AG04450 (cell line): ENCODE measurements at regions not wholly inside any gene's neighbourhood (a gene's known extent, or its start where the extent isn't known, plus 50 kb on each side); places are given as distances from the start of the nearest gene placed in this dataset.
A peak's percentile ranks its signal among the peaks of the same experiment; 100 is the strongest.

ENCODE experiments used
- CTCF ChIA-PET: fragments of 300-600, 350-600 bp; formaldehyde crosslinking; extraction: SDS; loops from one replicate; lab custom pipeline; 2022; ENCODE audit warnings: antibody characterized with exemption, inconsistent platforms; lab: Charles Lee
- POLR2A ChIA-PET: fragments of 350-600 bp; formaldehyde crosslinking; extraction: SDS; loops from one replicate; lab custom pipeline; 2021; ENCODE audit warnings: antibody characterized with exemption, inconsistent platforms; lab: Yijun Ruan, JAX
- DNase-seq: peaks from one replicate; pipeline ENCODE4 v3.0.0-alpha.2; 2011; ENCODE audit warnings: low read depth, low spot score
- H3K27ac ChIP-seq: one replicate; pipeline ENCODE4 v1.5.1; 2012; ENCODE audit warnings: low read depth, low read length, control low read depth
- H3K27me3 ChIP-seq: one replicate; pipeline ENCODE4 v1.6.0; 2012; ENCODE audit warnings: low read length; ENCODE audit not compliant: control insufficient read depth, insufficient read depth
- H3K4me3 ChIP-seq: 2 replicates; pipeline ENCODE4 v1.5.1; 2011; ENCODE audit warnings: mild to moderate bottlenecking, low read depth, low read length, control low read depth
- H3K9me3 ChIP-seq: 2 replicates; pipeline ENCODE4 v1.5.1; 2012; ENCODE audit warnings: low read length; ENCODE audit not compliant: control insufficient read depth, insufficient read depth
- CTCF ChIP-seq: IDR thresholded peaks from 2 replicates; pipeline ENCODE4 v1.5.1; 2011; ENCODE audit warnings: low read depth, low read length, control low read depth, inconsistent platforms

GRCh38 chr1:200306944-200307754, 102.7 kb downstream of the ZNF281 start:
- DNase-seq, result no peak
- ChIA-PET POLR2A (interaction anchor here (0.6 kb wide), 1 partner anchor 86 kb away, joined by 3 read pairs; no protein-coding TSS in a partner anchor), CTCF (interaction anchor here (0.5 to 3.7 kb wide), 47 partner anchors 8 to 622 kb away, joined by 3 to 35 read pairs (median 4); no protein-coding TSS in a partner anchor)
- TF ChIP-seq CTCF, result peak; percentile 86
- no peaks in the 10 kb centered on the region for H3K27me3 ChIP-seq
- H3K4me3 ChIP-seq, result no peak overlapping the region
- no peaks in the 10 kb centered on the region for H3K9me3 ChIP-seq
- no peak overlapping the region for H3K27ac ChIP-seq

- no peak overlapping the region for H3K4me3 ChIP-seq
- no peak for DNase-seq
- no peak overlapping the region for H3K27ac ChIP-seq
- H3K9me3 ChIP-seq, result no peaks in the 10 kb centered on the region
- no peak for TF ChIP-seq CTCF
- no peaks in the 10 kb centered on the region for H3K27me3 ChIP-seq
- ChIA-PET POLR2A (no interaction called here), CTCF (interaction anchor here (1.0 to 3.7 kb wide), 4 partner anchors 10 to 621 kb away, joined by 3 to 35 read pairs (median 5); no protein-coding TSS in a partner anchor)
Observed at GRCh38 chr1:200305806-200306205, 104.0 kb downstream of the ZNF281 start.

GRCh38 chr1:200304171-200304570, 105.7 kb downstream of the ZNF281 start:
- DNase-seq, result no peak

GRCh38 chr1:200302921-200303290, 106.9 kb downstream of the ZNF281 start:
- DNase-seq, result no peak
- Histone ChIP-seq H3K4me3 (peak overlapping the region; percentile 70), H3K27me3 (no peaks in the 10 kb centered on the region), H3K27ac (no peak overlapping the region), H3K9me3 (no peaks in the 10 kb centered on the region)
- no peak for TF ChIP-seq CTCF
- ChIA-PET POLR2A (no interaction called here), CTCF (interaction anchor here (1.1 to 2.1 kb wide), 4 partner anchors 57 to 209 kb away, joined by 3 to 6 read pairs (median 4); no protein-coding TSS in a partner anchor)

More at GRCh38 chr1:200304171-200304570, 105.7 kb downstream of the ZNF281 start:
- no peak overlapping the region for H3K27ac ChIP-seq
- no peaks in the 10 kb centered on the region for H3K9me3 ChIP-seq
- no peak for TF ChIP-seq CTCF
- CTCF ChIA-PET, result interaction anchor here (0.7 to 1.3 kb wide), 3 partner anchors 11 to 22 kb away, joined by 3 to 5 read pairs (median 3); no protein-coding TSS in a partner anchor
- POLR2A ChIA-PET, result interaction anchor here (0.5 kb wide), 1 partner anchor 122 kb away, joined by 3 read pairs; no protein-coding TSS in a partner anchor
- no peaks in the 10 kb centered on the region for H3K27me3 ChIP-seq
- H3K4me3 ChIP-seq, result no peak overlapping the region
